ENCODE measurements at regions not wholly inside any gene's neighbourhood (a gene's known extent, or its start where the extent isn't known, plus 50 kb on each side); places are given as distances from the start of the nearest gene placed in this dataset.

DNA sequence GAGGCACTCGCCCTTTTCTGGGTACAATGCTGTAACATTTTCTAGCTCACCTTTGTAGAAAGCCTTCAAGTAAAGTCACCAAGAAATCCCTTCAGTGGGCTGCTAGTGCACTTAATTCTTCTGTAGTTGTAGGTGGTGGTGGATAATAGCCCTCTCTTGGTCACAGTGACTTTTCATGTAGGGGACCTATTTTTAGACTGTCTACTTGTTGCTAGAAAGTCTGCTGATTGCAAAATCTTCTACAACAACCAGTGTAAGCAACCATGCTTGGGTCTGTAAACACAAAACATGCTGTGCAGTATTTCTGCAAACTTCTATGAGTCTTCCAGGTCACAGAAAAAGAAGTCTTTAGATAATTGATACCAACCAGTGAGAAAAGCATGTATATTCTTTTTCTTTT, 55.6 kb downstream of the PBDC1 start:
- H3K36me3 Mint-ChIP-seq (ENCODE audit: low read depth) = no peaks in the 10 kb centered on the region
- no peaks in the 10 kb centered on the region for H3K27me3 Mint-ChIP-seq (ENCODE audit: low read depth, poor library complexity)
- H3K27ac Mint-ChIP-seq = no peak overlapping the region
- H3K4me3 Mint-ChIP-seq = no peak overlapping the region
- no peak for DNase-seq
- TF ChIP-seq CTCF (IDR thresholded peaks at IDR 0.05) = no peak
- H3K4me1 Mint-ChIP-seq = no peaks in the 10 kb centered on the region
- peaks cover 56% of the 10 kb centered on the region for H3K9me3 Mint-ChIP-seq

GRCh38 chrX:76248901-76249300, 76.0 kb downstream of the PBDC1 start:
- Mint-ChIP-seq H3K27me3 (ENCODE audit: low read depth, poor library complexity) (peaks cover 12% of the 10 kb centered on the region), H3K4me1 (no peaks in the 10 kb centered on the region), H3K27ac (no peak overlapping the region), H3K36me3 (ENCODE audit: low read depth) (no peaks in the 10 kb centered on the region), H3K9me3 (peaks cover 15% of the 10 kb centered on the region), H3K4me3 (no peak overlapping the region)
- TF ChIP-seq CTCF (IDR thresholded peaks at IDR 0.05) = no peak
- no peak for DNase-seq

DNA sequence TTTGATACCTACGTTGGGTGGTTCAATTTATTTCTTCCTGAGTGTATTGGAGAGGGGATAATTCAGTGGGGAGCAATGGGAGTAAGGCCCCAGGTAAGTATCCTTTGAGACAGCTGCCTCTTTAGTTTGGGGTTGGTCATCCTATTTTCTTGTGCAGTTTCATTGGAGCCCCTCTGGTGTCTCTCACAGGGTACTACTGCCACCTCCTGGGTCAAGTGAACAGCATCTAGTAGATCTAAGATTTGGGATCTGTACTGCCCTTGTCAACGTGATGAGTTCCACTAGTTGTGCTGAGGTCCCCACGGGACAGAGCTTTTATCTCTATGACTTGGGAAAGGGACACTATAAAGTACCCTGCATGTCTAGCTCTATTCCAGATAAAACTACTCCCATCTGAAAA, 80.6 kb downstream of the PBDC1 start:
- H3K4me1 Mint-ChIP-seq = no peaks in the 10 kb centered on the region
- no peaks in the 10 kb centered on the region for H3K36me3 Mint-ChIP-seq (ENCODE audit: low read depth)
- no peak overlapping the region for H3K27ac Mint-ChIP-seq
- no peak overlapping the region for H3K4me3 Mint-ChIP-seq
- H3K27me3 Mint-ChIP-seq (ENCODE audit: low read depth, poor library complexity) = peaks cover 4% of the 10 kb centered on the region
- peak; percentile 25 for DNase-seq
- peaks cover 24% of the 10 kb centered on the region for H3K9me3 Mint-ChIP-seq
- TF ChIP-seq CTCF (IDR thresholded peaks at IDR 0.05) = peak; percentile 37

- no peaks in the 10 kb centered on the region for H3K27me3 Mint-ChIP-seq (ENCODE audit: low read depth, poor library complexity)
Measured at GRCh38 chrX:76279007-76279406, 106.1 kb downstream of the PBDC1 start.

More at GRCh38 chrX:76279007-76279406, 106.1 kb downstream of the PBDC1 start:
- peak; percentile 49 for TF ChIP-seq CTCF (IDR thresholded peaks at IDR 0.05)
- DNase-seq = peak; percentile 39
- Mint-ChIP-seq H3K4me3 (no peak overlapping the region), H3K36me3 (ENCODE audit: low read depth) (no peaks in the 10 kb centered on the region), H3K9me3 (peaks cover 58% of the 10 kb centered on the region), H3K4me1 (no peaks in the 10 kb centered on the region), H3K27ac (no peak overlapping the region)

All from nephron progenitor cell (in vitro differentiated cells).